ENCODE measurements at regions not wholly inside any gene's neighbourhood (a gene's known extent, or its start where the extent isn't known, plus 50 kb on each side); places are given as distances from the start of the nearest gene placed in this dataset.

- TF ChIP-seq POLR2A (IDR thresholded peaks at IDR 0.05) (no peak), CTCF (IDR thresholded peaks at IDR 0.05) (no peak)
Measured at GRCh38 chr1:65491472-65491871, 71.0 kb downstream of the LEPR start.

Data from adrenal gland (tissue), 5 donors.